Right lobe of liver (tissue), 4 donors: ENCODE measurements at regions not wholly inside any gene's neighbourhood (a gene's known extent, or its start where the extent isn't known, plus 50 kb on each side); places are given as distances from the start of the nearest gene placed in this dataset.

Experiments
- POLR2A ChIP-seq: fragments of 450-650 bp; IDR thresholded peaks from one replicate; pipeline ENCODE4 v1.6.1; 2017; ENCODE audit warnings: antibody characterized with exemption, mild to moderate bottlenecking
- TF ChIP-seq, protein P1 (sequence below), 4 donors: fragments of 200-600 bp in 3 of 4; fragments of 450-650 bp in 1 of 4; IDR thresholded peaks; one replicate each; pipeline versions ENCODE4 v1.5.1 to v1.8.0; 2016 to 2022; ENCODE audit warnings: antibody characterized with exemption in 4 of 4, mild to moderate bottlenecking in 2 of 4
- donor health status: DM: no; HTN: no; CAD: no.
- donor health status: DM: no; HTN: no; CAD: no.
- donor health status: DM: no; HTN: yes; CAD: no.

DNA sequence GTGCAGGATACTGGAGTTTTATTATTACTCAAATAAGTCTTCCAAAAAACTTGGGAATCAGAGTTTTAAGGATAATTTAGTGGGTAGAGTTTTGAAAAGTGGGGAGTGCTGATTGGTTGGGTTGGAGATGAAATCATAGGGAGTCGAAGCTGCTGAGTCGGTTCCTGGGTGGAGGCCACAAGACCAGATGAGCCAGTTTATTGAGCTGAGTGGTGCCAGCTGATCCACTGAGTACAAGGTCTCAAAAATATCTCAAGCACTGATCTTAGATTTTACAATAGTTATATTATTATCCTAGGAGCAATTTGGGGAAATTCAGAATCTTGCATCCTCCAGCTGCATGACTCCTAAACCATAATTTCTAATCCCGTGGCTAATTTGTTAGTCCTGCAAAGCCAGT lies 804.9 kb upstream of the SEMA6A start:
- TF ChIP-seq, protein P1, sequence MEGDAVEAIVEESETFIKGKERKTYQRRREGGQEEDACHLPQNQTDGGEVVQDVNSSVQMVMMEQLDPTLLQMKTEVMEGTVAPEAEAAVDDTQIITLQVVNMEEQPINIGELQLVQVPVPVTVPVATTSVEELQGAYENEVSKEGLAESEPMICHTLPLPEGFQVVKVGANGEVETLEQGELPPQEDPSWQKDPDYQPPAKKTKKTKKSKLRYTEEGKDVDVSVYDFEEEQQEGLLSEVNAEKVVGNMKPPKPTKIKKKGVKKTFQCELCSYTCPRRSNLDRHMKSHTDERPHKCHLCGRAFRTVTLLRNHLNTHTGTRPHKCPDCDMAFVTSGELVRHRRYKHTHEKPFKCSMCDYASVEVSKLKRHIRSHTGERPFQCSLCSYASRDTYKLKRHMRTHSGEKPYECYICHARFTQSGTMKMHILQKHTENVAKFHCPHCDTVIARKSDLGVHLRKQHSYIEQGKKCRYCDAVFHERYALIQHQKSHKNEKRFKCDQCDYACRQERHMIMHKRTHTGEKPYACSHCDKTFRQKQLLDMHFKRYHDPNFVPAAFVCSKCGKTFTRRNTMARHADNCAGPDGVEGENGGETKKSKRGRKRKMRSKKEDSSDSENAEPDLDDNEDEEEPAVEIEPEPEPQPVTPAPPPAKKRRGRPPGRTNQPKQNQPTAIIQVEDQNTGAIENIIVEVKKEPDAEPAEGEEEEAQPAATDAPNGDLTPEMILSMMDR (IDR thresholded peaks at IDR 0.05) = no peak
- no peak for TF ChIP-seq POLR2A
